ENCODE measurements at regions not wholly inside any gene's neighbourhood (a gene's known extent, or its start where the extent isn't known, plus 50 kb on each side); places are given as distances from the start of the nearest gene placed in this dataset.

DNA sequence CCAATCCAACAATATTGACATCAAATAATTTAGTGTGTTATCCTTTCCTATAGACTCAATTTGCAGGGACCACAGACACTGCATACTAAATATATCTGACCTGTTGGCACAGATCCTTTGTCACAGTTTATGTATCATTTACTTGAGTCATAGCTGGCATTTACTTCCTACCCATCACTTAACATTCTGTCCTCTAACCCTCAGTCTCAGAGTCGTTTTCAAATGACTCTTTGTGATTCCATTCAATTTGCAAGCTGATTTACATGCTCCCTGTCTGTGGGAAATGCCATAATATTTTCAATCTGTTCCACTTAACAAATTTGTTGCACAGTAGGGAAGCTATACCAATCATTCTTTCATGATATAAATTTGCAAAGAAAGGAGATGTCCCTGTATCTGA is 265.7 kb upstream of the EDIL3 start:
- Histone ChIP-seq H3K36me3 (ENCODE audit: insufficient read depth, low read length) (no peaks in the 10 kb centered on the region), H3K9me3 (ENCODE audit: low read depth, low read length) (no peaks in the 10 kb centered on the region), H3K4me3 (no peak overlapping the region), H3K27ac (no peak overlapping the region), H3K9ac (ENCODE audit: insufficient read length) (no peak overlapping the region)
- TF ChIP-seq POLR2AphosphoS5 (IDR thresholded peaks at IDR 0.05; ENCODE audit: borderline replicate concordance, low read depth, low read length) (no peak), FOXP2 (optimal IDR thresholded peaks at IDR 0.05; ENCODE audit: control extremely low read depth, extremely low read length, insufficient read depth) (no peak), EZH2 (IDR thresholded peaks at IDR 0.05) (no peak)
- DNase-seq (ENCODE audit: low read depth, low spot score) = no peak

DNA sequence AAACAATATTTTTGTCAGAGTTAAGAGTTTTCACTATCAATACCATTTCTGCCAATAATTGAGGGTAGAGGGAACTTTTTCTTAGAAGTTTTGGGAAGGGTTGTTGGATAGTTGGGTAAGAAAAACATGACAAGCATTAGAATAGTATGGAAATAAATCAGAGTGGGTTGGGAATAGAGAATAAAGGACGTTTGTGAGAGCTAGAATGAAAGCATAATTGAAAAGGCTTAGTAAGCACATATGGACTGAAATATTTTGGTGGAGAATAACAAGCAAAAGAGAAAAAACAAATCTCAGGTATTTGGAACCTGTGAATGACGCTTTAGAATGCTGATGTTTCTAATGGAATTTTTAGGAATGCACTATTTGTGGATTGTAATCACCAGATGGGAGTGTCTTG is 262.9 kb upstream of the EDIL3 start:
- no peak for DNase-seq (ENCODE audit: low read depth, low spot score)
- Histone ChIP-seq H3K36me3 (ENCODE audit: insufficient read depth, low read length) (no peaks in the 10 kb centered on the region), H3K4me3 (no peak overlapping the region), H3K9ac (ENCODE audit: insufficient read length) (no peak overlapping the region), H3K9me3 (ENCODE audit: low read depth, low read length) (no peaks in the 10 kb centered on the region), H3K27ac (no peak overlapping the region)
- TF ChIP-seq EZH2 (IDR thresholded peaks at IDR 0.05) (no peak), POLR2AphosphoS5 (IDR thresholded peaks at IDR 0.05; ENCODE audit: borderline replicate concordance, low read depth, low read length) (no peak), FOXP2 (optimal IDR thresholded peaks at IDR 0.05; ENCODE audit: control extremely low read depth, extremely low read length, insufficient read depth) (no peak)

DNA sequence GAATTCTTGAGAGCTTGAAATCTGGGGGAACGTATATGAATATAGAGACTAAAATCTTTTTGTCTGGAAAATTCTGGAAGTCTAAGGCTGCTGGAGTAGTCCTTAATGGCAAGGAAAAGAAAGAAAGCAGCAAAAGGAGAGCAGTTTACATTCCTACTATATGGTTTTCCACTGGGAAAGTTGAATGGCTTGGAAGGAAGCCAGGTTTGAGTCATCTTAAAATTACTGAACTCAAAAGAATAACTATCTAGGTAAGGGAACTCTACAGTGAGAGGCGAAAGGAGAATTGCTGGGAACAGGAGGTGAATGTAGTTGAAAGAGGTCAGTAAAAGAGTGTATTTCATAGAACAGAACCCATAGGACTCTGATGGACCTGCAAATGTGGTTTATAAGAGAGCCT is 258.1 kb upstream of the EDIL3 start:
- TF ChIP-seq EZH2 (IDR thresholded peaks at IDR 0.05) (no peak), POLR2AphosphoS5 (IDR thresholded peaks at IDR 0.05; ENCODE audit: borderline replicate concordance, low read depth, low read length) (no peak), FOXP2 (optimal IDR thresholded peaks at IDR 0.05; ENCODE audit: control extremely low read depth, extremely low read length, insufficient read depth) (no peak)
- no peak overlapping the region for H3K4me3 ChIP-seq

DNA sequence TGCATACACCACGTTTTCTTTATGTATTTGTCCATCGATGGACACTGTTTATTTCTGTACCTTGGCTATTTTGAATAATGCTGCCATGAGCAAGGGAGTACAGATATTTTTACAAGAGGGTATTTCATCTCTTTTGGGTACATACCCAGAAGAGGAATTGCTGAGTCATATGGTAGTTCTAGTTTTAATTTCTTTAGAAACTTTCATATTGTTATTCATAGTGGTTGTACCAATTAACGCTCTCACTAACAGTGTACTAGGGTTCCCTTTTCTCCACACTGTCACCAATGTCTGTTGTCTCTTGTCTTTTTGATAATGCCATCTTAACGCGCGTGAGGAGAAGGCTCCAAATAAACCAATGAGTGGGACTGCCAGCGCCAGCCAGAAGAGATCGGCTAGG is 257.6 kb upstream of the EDIL3 start:
- H3K27ac ChIP-seq = no peak overlapping the region
- TF ChIP-seq EZH2 (IDR thresholded peaks at IDR 0.05) = no peak
- TF ChIP-seq FOXP2 (optimal IDR thresholded peaks at IDR 0.05; ENCODE audit: control extremely low read depth, extremely low read length, insufficient read depth) = no peak
- no peak for TF ChIP-seq POLR2AphosphoS5 (IDR thresholded peaks at IDR 0.05; ENCODE audit: borderline replicate concordance, low read depth, low read length)
- no peak overlapping the region for H3K4me3 ChIP-seq

More for the DNA sequence above, 258.1 kb upstream of the EDIL3 start:
- H3K36me3 ChIP-seq (ENCODE audit: insufficient read depth, low read length) = no peaks in the 10 kb centered on the region
- no peak overlapping the region for H3K9ac ChIP-seq (ENCODE audit: insufficient read length)
- H3K9me3 ChIP-seq (ENCODE audit: low read depth, low read length) = no peaks in the 10 kb centered on the region
- H3K27ac ChIP-seq = no peak overlapping the region
- DNase-seq (ENCODE audit: low read depth, low spot score) = no peak

DNA sequence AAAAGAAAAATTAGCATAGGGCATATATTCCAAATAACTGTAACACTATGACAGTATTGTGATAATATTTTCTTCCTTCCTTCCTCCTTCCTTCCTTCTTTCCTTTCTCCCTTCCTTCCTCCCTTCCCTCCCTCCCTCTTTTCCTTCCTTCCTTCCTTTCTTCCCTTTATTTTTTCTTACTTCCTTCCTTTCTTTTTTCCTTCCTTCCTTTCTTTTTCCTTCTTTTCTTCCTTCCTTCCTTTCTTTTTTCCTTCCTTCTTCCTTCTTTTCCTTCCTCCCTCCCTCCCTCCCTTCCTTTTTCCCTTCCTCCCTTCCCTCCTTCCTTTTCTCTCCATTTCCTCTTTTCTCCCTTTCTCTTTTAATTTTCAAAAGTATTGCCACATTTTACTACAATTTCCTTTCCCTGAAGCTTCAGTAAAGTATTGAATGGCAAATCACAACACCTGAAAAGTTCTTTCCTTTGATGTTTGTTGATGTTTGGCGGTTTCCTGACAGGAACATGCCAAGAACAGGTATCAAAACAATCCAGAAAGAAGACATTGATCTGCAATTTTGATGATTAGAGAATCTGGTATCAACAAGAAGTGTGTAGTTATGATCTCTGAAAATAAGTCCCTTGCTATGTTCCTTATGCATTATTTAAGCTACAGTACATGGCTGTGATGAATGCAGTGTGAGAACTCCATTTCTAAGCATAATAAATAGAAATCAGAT is 253.1 kb upstream of the EDIL3 start:
- no peak overlapping the region for H3K4me3 ChIP-seq
- no peak overlapping the region for H3K27ac ChIP-seq
- TF ChIP-seq FOXP2 (optimal IDR thresholded peaks at IDR 0.05; ENCODE audit: control extremely low read depth, extremely low read length, insufficient read depth) (no peak), POLR2AphosphoS5 (IDR thresholded peaks at IDR 0.05; ENCODE audit: borderline replicate concordance, low read depth, low read length) (no peak)
- H3K36me3 ChIP-seq (ENCODE audit: insufficient read depth, low read length) = no peaks in the 10 kb centered on the region
- no peaks in the 10 kb centered on the region for H3K9me3 ChIP-seq (ENCODE audit: low read depth, low read length)
- no peak overlapping the region for H3K9ac ChIP-seq (ENCODE audit: insufficient read length)
- no peak for DNase-seq (ENCODE audit: low read depth, low spot score)

More for the DNA sequence above, 257.6 kb upstream of the EDIL3 start:
- DNase-seq (ENCODE audit: low read depth, low spot score) = no peak
- no peak overlapping the region for H3K9ac ChIP-seq (ENCODE audit: insufficient read length)
- no peaks in the 10 kb centered on the region for H3K9me3 ChIP-seq (ENCODE audit: low read depth, low read length)
- H3K36me3 ChIP-seq (ENCODE audit: insufficient read depth, low read length) = no peaks in the 10 kb centered on the region

DNA sequence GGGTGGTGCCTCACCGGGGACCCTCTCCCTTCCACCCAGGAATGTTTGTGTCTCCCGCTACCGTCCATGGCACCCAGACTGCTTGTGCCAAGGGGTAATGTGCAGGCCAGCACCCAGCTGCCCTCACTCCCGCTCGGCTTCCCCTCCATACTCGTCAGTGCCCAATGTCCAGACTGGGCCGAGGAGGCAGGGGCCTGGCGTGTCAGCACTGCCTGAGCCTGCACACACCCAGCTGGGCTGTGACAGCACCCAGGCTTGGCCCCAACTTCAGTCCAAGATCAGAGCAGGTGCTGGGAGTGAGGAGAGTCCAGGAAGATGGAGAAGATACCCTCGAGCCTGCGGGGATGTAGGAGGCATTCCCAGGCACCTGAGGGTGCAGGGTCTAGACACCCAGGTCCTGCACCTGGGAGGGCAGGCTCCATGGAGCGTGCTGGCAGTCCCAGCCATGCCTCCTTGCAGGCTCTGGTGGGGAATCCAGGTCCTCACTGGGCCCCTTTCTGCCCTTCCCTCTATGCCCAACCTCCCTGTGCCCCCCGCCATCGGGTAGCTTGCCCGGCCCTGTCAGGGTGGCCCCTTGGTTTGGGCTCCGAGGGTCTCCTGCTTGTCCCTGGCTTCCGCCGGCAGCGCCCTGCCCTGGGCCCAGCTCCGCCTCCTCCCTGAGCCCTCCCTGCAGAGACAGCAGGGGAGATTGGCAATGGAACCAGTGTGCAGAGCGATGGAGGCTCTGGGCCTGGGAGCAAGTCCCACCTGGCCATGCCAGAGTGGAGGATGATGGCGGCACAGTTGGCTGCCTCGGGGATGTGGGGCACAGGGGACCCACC is 250.8 kb upstream of the EDIL3 start:
- no peak for DNase-seq (ENCODE audit: low read depth, low spot score)
- H3K27ac ChIP-seq = no peak overlapping the region
- H3K9me3 ChIP-seq (ENCODE audit: low read depth, low read length) = no peaks in the 10 kb centered on the region
- H3K9ac ChIP-seq (ENCODE audit: insufficient read length) = no peak overlapping the region
- TF ChIP-seq EZH2 (IDR thresholded peaks at IDR 0.05) (no peak), FOXP2 (optimal IDR thresholded peaks at IDR 0.05; ENCODE audit: control extremely low read depth, extremely low read length, insufficient read depth) (no peak), POLR2AphosphoS5 (IDR thresholded peaks at IDR 0.05; ENCODE audit: borderline replicate concordance, low read depth, low read length) (no peak)
- H3K36me3 ChIP-seq (ENCODE audit: insufficient read depth, low read length) = no peaks in the 10 kb centered on the region
- H3K4me3 ChIP-seq = no peak overlapping the region

DNA sequence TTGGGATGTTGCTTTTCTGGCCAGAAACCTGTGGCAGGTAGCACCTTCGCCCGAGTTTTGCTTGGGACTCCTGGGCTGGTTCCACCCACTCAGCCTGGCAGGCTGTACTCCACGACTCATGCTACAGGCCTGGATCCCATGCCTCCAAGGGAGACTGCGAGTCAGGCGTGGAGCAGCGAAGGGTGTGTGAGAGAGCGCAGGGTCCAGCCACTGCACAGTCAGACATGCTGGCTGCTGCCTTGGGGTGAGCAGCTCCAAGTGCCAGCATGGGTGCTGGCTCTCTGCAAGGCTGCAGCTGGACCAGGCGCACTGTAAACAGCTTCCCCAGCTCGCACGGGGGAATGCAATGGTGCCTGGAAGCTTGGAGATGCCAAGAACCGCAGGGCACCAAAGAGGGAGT is 249.6 kb upstream of the EDIL3 start:
- no peak for TF ChIP-seq FOXP2 (optimal IDR thresholded peaks at IDR 0.05; ENCODE audit: control extremely low read depth, extremely low read length, insufficient read depth)
- TF ChIP-seq EZH2 (IDR thresholded peaks at IDR 0.05) = no peak
- TF ChIP-seq POLR2AphosphoS5 (IDR thresholded peaks at IDR 0.05; ENCODE audit: borderline replicate concordance, low read depth, low read length) = no peak
- no peak overlapping the region for H3K4me3 ChIP-seq
- no peak for DNase-seq (ENCODE audit: low read depth, low spot score)
- H3K9ac ChIP-seq (ENCODE audit: insufficient read length) = no peak overlapping the region
- no peaks in the 10 kb centered on the region for H3K9me3 ChIP-seq (ENCODE audit: low read depth, low read length)
- no peaks in the 10 kb centered on the region for H3K36me3 ChIP-seq (ENCODE audit: insufficient read depth, low read length)
- no peak overlapping the region for H3K27ac ChIP-seq

DNA sequence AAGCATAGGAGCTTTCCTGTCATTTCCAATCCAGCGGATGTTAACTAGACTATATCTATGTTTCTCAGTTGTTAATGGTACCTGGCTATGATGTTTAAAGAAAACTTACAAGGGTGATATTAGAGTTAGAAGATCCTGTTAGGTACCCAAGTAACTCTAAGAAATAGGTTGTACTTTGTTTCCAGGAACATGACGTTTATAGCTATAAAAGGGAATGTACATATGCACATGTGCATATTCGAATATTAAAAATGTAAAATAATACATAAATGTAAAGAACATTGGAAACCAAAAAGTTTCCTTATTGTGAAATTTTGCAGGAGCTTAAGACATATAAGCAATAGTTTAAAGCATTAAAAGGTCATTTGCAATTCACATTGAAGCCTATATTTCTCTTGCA is 247.7 kb upstream of the EDIL3 start:
- TF ChIP-seq EZH2 (IDR thresholded peaks at IDR 0.05) = no peak
- TF ChIP-seq FOXP2 (optimal IDR thresholded peaks at IDR 0.05; ENCODE audit: control extremely low read depth, extremely low read length, insufficient read depth) = no peak
- no peak for TF ChIP-seq POLR2AphosphoS5 (IDR thresholded peaks at IDR 0.05; ENCODE audit: borderline replicate concordance, low read depth, low read length)
- no peak for DNase-seq (ENCODE audit: low read depth, low spot score)
- no peaks in the 10 kb centered on the region for H3K36me3 ChIP-seq (ENCODE audit: insufficient read depth, low read length)

More for the DNA sequence above, 247.7 kb upstream of the EDIL3 start:
- Histone ChIP-seq H3K4me3 (no peak overlapping the region), H3K9ac (ENCODE audit: insufficient read length) (no peak overlapping the region), H3K27ac (no peak overlapping the region), H3K9me3 (ENCODE audit: low read depth, low read length) (no peaks in the 10 kb centered on the region)
